ENCODE measurements at regions not wholly inside any gene's neighbourhood (a gene's known extent, or its start where the extent isn't known, plus 50 kb on each side); places are given as distances from the start of the nearest gene placed in this dataset.

DNA sequence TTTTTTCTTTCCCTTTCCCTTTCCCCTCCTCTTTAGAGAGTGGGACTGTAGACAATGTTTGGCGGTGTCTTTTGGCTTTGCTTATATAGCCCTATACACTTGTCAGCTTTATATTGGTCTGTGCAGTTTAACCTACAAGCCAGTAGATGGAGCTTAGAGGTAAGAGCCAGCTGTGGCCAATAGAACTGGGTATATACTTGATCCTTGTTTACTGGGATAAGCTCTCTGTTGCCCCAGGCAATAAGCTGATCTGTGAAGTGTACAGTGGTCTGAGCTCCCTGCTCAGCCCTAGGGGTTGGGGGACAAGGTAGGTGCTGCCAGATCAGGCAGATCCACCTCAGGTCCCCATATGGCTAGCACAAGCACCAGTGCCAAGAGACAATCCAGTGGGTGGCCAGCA, 434.1 kb downstream of the NOVA1 start:
- H3K27me3 ChIP-seq (replicated peaks in 1 of 2; ENCODE audit: control insufficient read depth in 2 of 2, extremely low read depth in 1 of 2, insufficient read depth in 2 of 2, low read length in 1 of 2), result no peaks in the 10 kb centered on the region
- no peaks in the 10 kb centered on the region for H3K4me1 Mint-ChIP-seq
- H3K4me3 Mint-ChIP-seq, result no peak overlapping the region
- no peaks in the 10 kb centered on the region for H3K36me3 Mint-ChIP-seq
- H3K4me3 ChIP-seq (ENCODE audit: control insufficient read depth in 1 of 2, extremely low read depth in 1 of 2, low read length in 1 of 2), result no peak overlapping the region
- H3K27me3 Mint-ChIP-seq, result no peaks in the 10 kb centered on the region
- H3K27ac ChIP-seq (ENCODE audit: low read length), result no peak overlapping the region
- CTCF ChIA-PET, result no interaction called here
- H3K9me3 ChIP-seq, result no peaks in the 10 kb centered on the region
- H3K4me1 ChIP-seq (ENCODE audit: control insufficient read depth in 1 of 2, extremely low read depth in 1 of 2, insufficient read depth in 2 of 2, low read length in 2 of 2), result no peaks in the 10 kb centered on the region
- no peaks in the 10 kb centered on the region for H3K36me3 ChIP-seq (ENCODE audit: control insufficient read depth in 2 of 2, extremely low read depth in 1 of 2, insufficient read depth in 1 of 2, low read length in 1 of 2)
- no peak overlapping the region for H3K27ac Mint-ChIP-seq
- peaks cover 18 to 35% (median 26%) of the 10 kb centered on the region in 3 donors for H3K9me3 Mint-ChIP-seq
- DNase-seq (no peak), ATAC-seq (replicated peaks in 1 of 4) (no peak)
- no CpG with 5 or more reads among the region's 1 CpG for WGBS (ENCODE audit: insufficient coverage)
- POLR2A ChIA-PET, result no interaction called here

DNA sequence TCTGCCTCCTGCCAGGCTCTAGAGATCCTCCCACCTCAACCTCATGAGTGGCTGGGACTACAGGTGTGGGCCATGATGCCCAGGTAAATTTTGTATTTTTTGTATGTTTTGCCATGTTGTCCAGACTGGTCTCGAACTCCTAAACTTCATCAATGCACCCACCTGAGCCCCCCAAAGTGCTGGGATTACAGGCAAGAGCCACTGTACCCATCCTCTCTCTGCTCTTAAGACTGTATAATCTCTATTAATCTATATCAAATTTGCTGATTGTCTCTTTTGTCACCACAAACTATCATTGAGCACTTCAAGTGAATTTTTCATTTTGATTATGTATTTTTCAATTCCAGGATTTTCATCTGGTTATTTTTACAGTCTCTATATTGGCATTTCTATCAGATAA, 440.3 kb downstream of the NOVA1 start:
- WGBS (ENCODE audit: insufficient coverage), result no CpG with 5 or more reads among the region's 1 CpG
- Mint-ChIP-seq H3K27me3 (no peaks in the 10 kb centered on the region), H3K4me1 (no peaks in the 10 kb centered on the region), H3K9me3 (peaks cover 25 to 44% (median 29%) of the 10 kb centered on the region in 3 donors), H3K4me3 (no peak overlapping the region), H3K36me3 (no peaks in the 10 kb centered on the region), H3K27ac (no peak overlapping the region)
- CTCF ChIA-PET, result no interaction called here
- Histone ChIP-seq H3K4me1 (ENCODE audit: control insufficient read depth in 1 of 2, extremely low read depth in 1 of 2, insufficient read depth in 2 of 2, low read length in 2 of 2) (no peaks in the 10 kb centered on the region), H3K9me3 (no peaks in the 10 kb centered on the region), H3K27me3 (replicated peaks in 1 of 2; ENCODE audit: control insufficient read depth in 2 of 2, extremely low read depth in 1 of 2, insufficient read depth in 2 of 2, low read length in 1 of 2) (no peaks in the 10 kb centered on the region), H3K36me3 (ENCODE audit: control insufficient read depth in 2 of 2, extremely low read depth in 1 of 2, insufficient read depth in 1 of 2, low read length in 1 of 2) (no peaks in the 10 kb centered on the region), H3K4me3 (ENCODE audit: control insufficient read depth in 1 of 2, extremely low read depth in 1 of 2, low read length in 1 of 2) (no peak overlapping the region), H3K27ac (ENCODE audit: low read length) (no peak overlapping the region)
- POLR2A ChIA-PET, result no interaction called here
- no peak for DNase-seq
- no peak for ATAC-seq (replicated peaks in 1 of 4)

DNA sequence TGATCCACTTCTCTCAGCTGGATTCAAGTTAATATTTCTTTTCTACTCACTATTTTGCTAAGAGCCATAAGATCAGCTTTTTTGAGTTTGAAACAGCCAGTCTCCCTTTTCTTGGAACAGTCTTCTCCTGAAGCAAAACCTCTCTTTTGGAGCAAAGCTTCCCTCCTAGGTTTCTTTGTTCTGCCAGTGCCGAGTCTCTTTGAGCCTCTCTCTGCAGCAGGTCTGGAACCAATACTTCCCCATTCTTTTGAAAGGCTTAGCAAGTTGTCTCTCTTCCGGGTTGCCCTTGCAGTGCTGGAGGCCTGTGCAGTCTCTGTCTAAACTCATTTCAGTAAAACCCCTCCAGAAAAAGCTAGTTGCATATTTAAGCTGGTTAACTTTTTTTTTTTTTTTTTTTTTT, 454.8 kb downstream of the NOVA1 start:
- Mint-ChIP-seq H3K27me3 (no peaks in the 10 kb centered on the region), H3K9me3 (peaks cover 9 to 14% (median 13%) of the 10 kb centered on the region in 3 donors), H3K4me1 (no peaks in the 10 kb centered on the region), H3K36me3 (no peaks in the 10 kb centered on the region), H3K27ac (no peak overlapping the region), H3K4me3 (no peak overlapping the region)
- CTCF ChIA-PET, result no interaction called here
- Histone ChIP-seq H3K27me3 (replicated peaks in 1 of 2; ENCODE audit: control insufficient read depth in 2 of 2, extremely low read depth in 1 of 2, insufficient read depth in 2 of 2, low read length in 1 of 2) (no peaks in the 10 kb centered on the region), H3K27ac (ENCODE audit: low read length) (no peak overlapping the region), H3K9me3 (no peaks in the 10 kb centered on the region), H3K4me3 (ENCODE audit: control insufficient read depth in 1 of 2, extremely low read depth in 1 of 2, low read length in 1 of 2) (no peak overlapping the region), H3K36me3 (ENCODE audit: control insufficient read depth in 2 of 2, extremely low read depth in 1 of 2, insufficient read depth in 1 of 2, low read length in 1 of 2) (no peaks in the 10 kb centered on the region), H3K4me1 (ENCODE audit: control insufficient read depth in 1 of 2, extremely low read depth in 1 of 2, insufficient read depth in 2 of 2, low read length in 2 of 2) (no peaks in the 10 kb centered on the region)
- no peak for ATAC-seq (replicated peaks in 1 of 4)
- no peak for DNase-seq
- POLR2A ChIA-PET, result no interaction called here
- 10% methylated on average over 1 of the region's 2 CpGs for WGBS (ENCODE audit: insufficient coverage)

DNA sequence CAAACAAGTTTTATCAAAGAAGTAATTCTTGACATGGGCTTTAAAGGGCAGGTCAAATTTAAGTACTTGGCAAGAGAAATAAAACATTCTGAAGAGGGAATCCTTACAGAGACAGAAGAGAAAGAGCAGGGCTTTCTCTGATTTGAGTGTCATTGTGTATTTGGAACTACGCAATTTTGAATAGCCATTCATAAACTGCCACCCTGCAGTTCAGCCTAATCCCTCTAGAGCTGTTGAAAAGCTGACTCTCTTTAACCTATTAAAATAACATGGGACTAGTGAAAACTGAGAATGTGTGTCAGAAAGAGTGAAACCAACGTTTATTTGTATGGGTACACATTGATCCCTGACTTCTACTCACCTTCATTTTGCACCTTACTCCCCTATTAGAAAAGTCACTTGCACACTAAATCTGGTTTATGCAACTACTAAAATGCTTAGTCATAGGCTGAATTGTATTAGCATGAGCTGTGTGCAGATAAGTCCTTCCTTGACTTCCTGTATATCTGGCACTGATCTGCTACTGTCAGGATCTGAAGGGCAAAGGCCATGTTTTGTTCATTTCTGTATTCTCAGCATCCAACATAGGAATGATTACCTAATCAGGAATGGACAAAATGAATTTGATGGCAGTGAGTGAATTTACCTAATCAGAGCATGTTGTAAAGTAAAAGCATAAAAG, 458.9 kb downstream of the NOVA1 start:
- no peaks in the 10 kb centered on the region for H3K27me3 ChIP-seq (replicated peaks in 1 of 2; ENCODE audit: control insufficient read depth in 2 of 2, extremely low read depth in 1 of 2, insufficient read depth in 2 of 2, low read length in 1 of 2)
- no peaks in the 10 kb centered on the region for H3K4me1 ChIP-seq (ENCODE audit: control insufficient read depth in 1 of 2, extremely low read depth in 1 of 2, insufficient read depth in 2 of 2, low read length in 2 of 2)
- CTCF ChIA-PET, result no interaction called here
- WGBS (ENCODE audit: insufficient coverage), result no CpG with 5 or more reads among the region's 2 CpGs
- H3K36me3 ChIP-seq (ENCODE audit: control insufficient read depth in 2 of 2, extremely low read depth in 1 of 2, insufficient read depth in 1 of 2, low read length in 1 of 2), result no peaks in the 10 kb centered on the region
- POLR2A ChIA-PET, result no interaction called here
- no peak overlapping the region for H3K27ac ChIP-seq (ENCODE audit: low read length)
- H3K27me3 Mint-ChIP-seq, result no peaks in the 10 kb centered on the region
- H3K9me3 Mint-ChIP-seq, result peaks cover 9 to 23% (median 13%) of the 10 kb centered on the region in 3 donors
- H3K27ac Mint-ChIP-seq, result no peak overlapping the region
- no peaks in the 10 kb centered on the region for H3K36me3 Mint-ChIP-seq
- no peak for DNase-seq
- no peaks in the 10 kb centered on the region for H3K9me3 ChIP-seq
- H3K4me3 ChIP-seq (ENCODE audit: control insufficient read depth in 1 of 2, extremely low read depth in 1 of 2, low read length in 1 of 2), result no peak overlapping the region
- ATAC-seq (replicated peaks in 1 of 4), result no peak
- no peak overlapping the region for H3K4me3 Mint-ChIP-seq
- no peaks in the 10 kb centered on the region for H3K4me1 Mint-ChIP-seq

DNA sequence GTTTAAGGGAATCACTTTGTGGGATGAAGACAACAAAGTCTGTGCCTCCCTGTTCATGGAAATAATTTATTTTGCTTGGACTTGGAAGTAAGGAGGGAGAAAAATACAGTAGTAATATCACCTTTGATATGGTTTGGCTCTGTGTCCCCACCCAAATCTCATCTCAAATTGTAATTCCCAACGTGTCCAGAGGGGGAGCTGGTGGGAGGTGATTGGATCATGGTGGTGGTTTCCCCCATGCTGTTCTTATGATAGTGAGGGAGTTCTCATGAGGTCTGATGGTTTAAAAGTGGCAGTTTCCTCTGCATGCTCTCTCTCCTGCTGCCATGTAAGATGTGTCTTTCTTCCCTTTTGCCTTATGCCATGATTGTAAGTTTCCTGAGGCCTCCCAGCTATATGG, 460.7 kb downstream of the NOVA1 start:
- H3K36me3 ChIP-seq (ENCODE audit: control insufficient read depth in 2 of 2, extremely low read depth in 1 of 2, insufficient read depth in 1 of 2, low read length in 1 of 2), result no peaks in the 10 kb centered on the region
- no peak overlapping the region for H3K27ac ChIP-seq (ENCODE audit: low read length)
- Mint-ChIP-seq H3K9me3 (peaks cover 9 to 23% (median 17%) of the 10 kb centered on the region in 3 donors), H3K27ac (no peak overlapping the region), H3K36me3 (no peaks in the 10 kb centered on the region), H3K4me3 (no peak overlapping the region), H3K27me3 (no peaks in the 10 kb centered on the region), H3K4me1 (no peaks in the 10 kb centered on the region)
- no peak overlapping the region for H3K4me3 ChIP-seq (ENCODE audit: control insufficient read depth in 1 of 2, extremely low read depth in 1 of 2, low read length in 1 of 2)
- ChIA-PET POLR2A (no interaction called here), CTCF (no interaction called here)
- H3K9me3 ChIP-seq, result no peaks in the 10 kb centered on the region
- DNase-seq (no peak), ATAC-seq (replicated peaks in 1 of 4) (no peak)
- no CpG with 5 or more reads among the region's 1 CpG for WGBS (ENCODE audit: insufficient coverage)
- no peaks in the 10 kb centered on the region for H3K4me1 ChIP-seq (ENCODE audit: control insufficient read depth in 1 of 2, extremely low read depth in 1 of 2, insufficient read depth in 2 of 2, low read length in 2 of 2)
- no peaks in the 10 kb centered on the region for H3K27me3 ChIP-seq (replicated peaks in 1 of 2; ENCODE audit: control insufficient read depth in 2 of 2, extremely low read depth in 1 of 2, insufficient read depth in 2 of 2, low read length in 1 of 2)

DNA sequence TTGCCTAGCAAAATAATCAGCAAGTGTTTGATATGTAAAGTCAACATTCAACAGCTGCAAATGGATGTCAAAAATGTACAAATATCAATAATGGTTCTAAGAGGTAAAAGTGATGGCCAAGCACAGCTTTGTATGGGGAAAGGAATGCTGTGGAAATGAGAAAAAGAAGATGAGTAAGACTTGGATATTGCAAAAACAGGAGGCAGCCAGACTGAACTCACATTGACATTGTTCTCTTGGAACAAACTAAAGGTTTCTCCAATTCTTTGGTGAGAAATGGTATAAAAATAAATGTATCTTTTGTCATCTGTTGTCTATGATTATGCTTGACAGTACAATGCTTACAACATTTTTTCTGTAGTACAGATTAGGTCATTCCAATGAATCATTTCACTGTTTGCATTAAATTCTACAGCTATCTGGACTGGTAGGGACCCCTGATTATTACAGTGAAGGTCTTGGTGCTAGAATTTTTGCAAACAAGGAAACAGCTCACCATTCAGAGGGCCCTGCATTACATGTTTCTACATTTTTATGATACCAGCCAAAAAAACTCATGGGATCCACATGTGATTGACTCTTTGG, 465.7 kb downstream of the NOVA1 start:
- no peak overlapping the region for H3K27ac Mint-ChIP-seq
- POLR2A ChIA-PET, result no interaction called here
- DNase-seq (no peak), ATAC-seq (replicated peaks in 1 of 4) (no peak)
- Histone ChIP-seq H3K36me3 (ENCODE audit: control insufficient read depth in 2 of 2, extremely low read depth in 1 of 2, insufficient read depth in 1 of 2, low read length in 1 of 2) (no peaks in the 10 kb centered on the region), H3K9me3 (no peaks in the 10 kb centered on the region), H3K4me3 (ENCODE audit: control insufficient read depth in 1 of 2, extremely low read depth in 1 of 2, low read length in 1 of 2) (no peak overlapping the region), H3K27me3 (replicated peaks in 1 of 2; ENCODE audit: control insufficient read depth in 2 of 2, extremely low read depth in 1 of 2, insufficient read depth in 2 of 2, low read length in 1 of 2) (no peaks in the 10 kb centered on the region), H3K4me1 (ENCODE audit: control insufficient read depth in 1 of 2, extremely low read depth in 1 of 2, insufficient read depth in 2 of 2, low read length in 2 of 2) (no peaks in the 10 kb centered on the region), H3K27ac (ENCODE audit: low read length) (no peak overlapping the region)
- peaks cover 14 to 41% (median 24%) of the 10 kb centered on the region in 3 donors for H3K9me3 Mint-ChIP-seq
- no peak overlapping the region for H3K4me3 Mint-ChIP-seq
- H3K36me3 Mint-ChIP-seq, result no peaks in the 10 kb centered on the region
- CTCF ChIA-PET, result no interaction called here
- no peaks in the 10 kb centered on the region for H3K4me1 Mint-ChIP-seq
- no peaks in the 10 kb centered on the region for H3K27me3 Mint-ChIP-seq

DNA sequence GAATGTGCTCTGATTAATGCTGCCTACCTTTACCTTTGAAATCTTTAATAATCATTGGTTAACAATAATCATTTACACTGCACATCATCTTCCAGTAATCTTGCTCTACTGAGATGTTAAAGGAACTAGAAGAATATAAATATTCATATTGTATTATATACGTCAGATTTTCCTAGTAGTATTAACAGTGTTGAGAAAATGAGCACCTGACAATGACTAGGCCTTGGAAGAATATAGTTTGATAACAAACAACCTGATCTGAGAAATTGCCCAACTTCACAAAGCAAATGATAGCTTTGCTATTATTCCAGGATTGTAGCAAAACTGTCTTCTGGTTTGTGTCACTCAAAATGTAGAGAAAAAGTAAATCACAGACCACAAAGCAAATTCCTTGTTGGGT, 467.1 kb downstream of the NOVA1 start:
- ChIA-PET POLR2A (interaction anchor here in 1 of 2 donors (0.6 kb wide), 2 partner anchors 17 to 1612 kb away, joined by 3 read pairs; no protein-coding TSS in a partner anchor), CTCF (no interaction called here)
- Mint-ChIP-seq H3K27ac (no peak overlapping the region), H3K36me3 (no peaks in the 10 kb centered on the region), H3K27me3 (no peaks in the 10 kb centered on the region), H3K9me3 (peaks cover 20 to 38% (median 25%) of the 10 kb centered on the region in 3 donors), H3K4me3 (no peak overlapping the region), H3K4me1 (no peaks in the 10 kb centered on the region)
- H3K27me3 ChIP-seq (replicated peaks in 1 of 2; ENCODE audit: control insufficient read depth in 2 of 2, extremely low read depth in 1 of 2, insufficient read depth in 2 of 2, low read length in 1 of 2), result no peaks in the 10 kb centered on the region
- no CpG with 5 or more reads among the region's 1 CpG for WGBS (ENCODE audit: insufficient coverage)
- H3K27ac ChIP-seq (ENCODE audit: low read length), result no peak overlapping the region
- no peaks in the 10 kb centered on the region for H3K4me1 ChIP-seq (ENCODE audit: control insufficient read depth in 1 of 2, extremely low read depth in 1 of 2, insufficient read depth in 2 of 2, low read length in 2 of 2)
- no peak for ATAC-seq (replicated peaks in 1 of 4)
- H3K4me3 ChIP-seq (ENCODE audit: control insufficient read depth in 1 of 2, extremely low read depth in 1 of 2, low read length in 1 of 2), result no peak overlapping the region
- no peak for DNase-seq
- no peaks in the 10 kb centered on the region for H3K36me3 ChIP-seq (ENCODE audit: control insufficient read depth in 2 of 2, extremely low read depth in 1 of 2, insufficient read depth in 1 of 2, low read length in 1 of 2)
- no peaks in the 10 kb centered on the region for H3K9me3 ChIP-seq
